Medulla oblongata (tissue), 1 donor: ENCODE measurements at regions not wholly inside any gene's neighbourhood (a gene's known extent, or its start where the extent isn't known, plus 50 kb on each side); places are given as distances from the start of the nearest gene placed in this dataset.

Source experiments
- DNase-seq: peaks from one replicate; pipeline ENCODE4 v3.0.0-alpha.2; 2015; ENCODE audit errors: extremely low spot score

GRCh38 chr19:46944918-46945628 lies 74.6 kb upstream of the NPAS1 start:
- peak; percentile 83 for DNase-seq

GRCh38 chr19:46945694-46946489 lies 73.7 kb upstream of the NPAS1 start:
- DNase-seq, result peak; percentile 65

DNA sequence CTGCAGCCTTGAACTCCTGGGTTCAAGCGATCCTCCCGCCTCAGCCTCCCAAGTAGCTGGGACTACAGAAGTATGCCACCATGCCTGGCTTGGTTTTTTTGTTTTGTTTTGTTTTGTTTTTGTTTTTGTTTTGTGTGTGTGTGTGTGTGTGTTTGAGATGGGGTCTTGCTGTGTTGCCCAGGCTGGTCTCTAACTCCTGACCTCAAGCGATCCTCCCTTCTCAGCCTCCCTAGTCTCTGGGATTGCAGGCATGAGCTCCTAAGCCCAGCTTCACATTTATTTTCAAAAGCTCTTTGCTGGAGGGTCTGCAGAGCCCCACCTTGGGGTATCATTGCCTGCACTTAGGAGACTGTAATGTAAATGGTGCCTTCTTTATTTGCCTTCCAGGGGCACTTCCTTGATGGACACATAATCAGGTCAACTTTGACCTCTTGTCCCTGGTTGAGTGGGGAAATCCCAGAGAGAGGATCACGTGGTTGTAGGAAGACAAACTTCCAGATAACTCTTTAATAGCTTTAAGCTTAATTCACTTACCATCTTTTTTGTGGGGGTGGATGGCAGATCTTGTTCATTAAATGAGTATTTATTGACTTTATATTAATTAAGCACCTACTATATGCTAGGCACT lies 72.9 kb upstream of the NPAS1 start:
- no peak for DNase-seq

DNA sequence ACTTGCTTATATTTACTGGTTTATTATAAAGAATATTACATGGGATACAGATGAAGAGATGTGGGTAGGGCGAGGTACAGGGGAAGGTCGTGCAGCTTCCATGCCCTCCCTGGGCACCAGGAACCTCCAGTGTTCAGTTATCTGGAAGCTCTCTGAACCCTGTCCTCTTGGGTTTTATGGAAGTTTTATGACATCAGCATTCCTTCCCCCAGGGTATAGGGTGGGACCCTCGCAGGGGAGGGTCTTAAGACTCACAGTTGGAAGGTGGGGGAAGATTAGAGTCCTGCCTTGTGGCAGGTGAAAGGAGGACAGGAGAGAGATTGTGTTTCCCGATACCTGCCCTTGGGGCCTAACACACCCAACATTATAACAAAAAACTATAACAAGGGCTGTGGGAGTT lies 71.8 kb upstream of the NPAS1 start:
- no peak for DNase-seq

GRCh38 chr19:46950526-46951170 lies 69.0 kb upstream of the NPAS1 start:
- no peak for DNase-seq

- DNase-seq, result no peak
These were observed 68.3 kb upstream of the NPAS1 start for GRCh38 chr19:46951171-46951986.

- DNase-seq, result no peak
These were observed 66.8 kb upstream of the NPAS1 start for GRCh38 chr19:46952874-46953273.

- DNase-seq, result no peak
These were observed 65.6 kb upstream of the NPAS1 start for GRCh38 chr19:46953955-46954501.

GRCh38 chr19:46954502-46954992 lies 65.1 kb upstream of the NPAS1 start:
- DNase-seq, result no peak

GRCh38 chr19:46954993-46955812 lies 64.4 kb upstream of the NPAS1 start:
- DNase-seq, result no peak

- no peak for DNase-seq
These were observed 63.7 kb upstream of the NPAS1 start for GRCh38 chr19:46955813-46956371.

- no peak for DNase-seq
These were observed 61.1 kb upstream of the NPAS1 start for GRCh38 chr19:46958532-46958931.

GRCh38 chr19:46959894-46960556 lies 59.6 kb upstream of the NPAS1 start:
- no peak for DNase-seq

DNA sequence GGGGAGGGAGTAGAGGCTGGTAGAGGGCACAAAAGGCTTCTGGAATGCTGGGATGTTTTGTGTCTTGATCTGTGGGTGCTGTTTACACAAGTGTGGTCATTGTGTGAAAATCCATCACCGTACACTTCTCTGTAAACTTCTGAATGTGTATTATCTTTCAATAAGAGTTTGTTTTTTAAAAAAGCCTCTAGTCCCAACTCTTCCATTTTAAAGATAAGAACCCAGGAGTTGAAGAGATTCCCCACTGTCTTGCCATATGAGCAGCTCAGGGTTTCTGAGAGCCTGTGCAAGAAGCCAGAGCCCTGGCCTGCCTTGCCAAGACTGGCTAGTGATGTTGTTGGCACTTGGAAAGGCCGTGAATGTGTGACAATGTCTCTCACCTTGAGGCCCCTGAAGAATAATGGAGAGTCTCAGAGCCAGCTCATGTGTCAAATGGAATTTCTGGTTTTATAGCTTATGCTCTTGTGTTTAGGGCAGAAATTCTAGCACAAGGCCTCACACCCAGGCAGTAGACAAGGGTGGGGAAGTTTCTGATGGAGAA lies 57.5 kb upstream of the NPAS1 start:
- no peak for DNase-seq

DNA sequence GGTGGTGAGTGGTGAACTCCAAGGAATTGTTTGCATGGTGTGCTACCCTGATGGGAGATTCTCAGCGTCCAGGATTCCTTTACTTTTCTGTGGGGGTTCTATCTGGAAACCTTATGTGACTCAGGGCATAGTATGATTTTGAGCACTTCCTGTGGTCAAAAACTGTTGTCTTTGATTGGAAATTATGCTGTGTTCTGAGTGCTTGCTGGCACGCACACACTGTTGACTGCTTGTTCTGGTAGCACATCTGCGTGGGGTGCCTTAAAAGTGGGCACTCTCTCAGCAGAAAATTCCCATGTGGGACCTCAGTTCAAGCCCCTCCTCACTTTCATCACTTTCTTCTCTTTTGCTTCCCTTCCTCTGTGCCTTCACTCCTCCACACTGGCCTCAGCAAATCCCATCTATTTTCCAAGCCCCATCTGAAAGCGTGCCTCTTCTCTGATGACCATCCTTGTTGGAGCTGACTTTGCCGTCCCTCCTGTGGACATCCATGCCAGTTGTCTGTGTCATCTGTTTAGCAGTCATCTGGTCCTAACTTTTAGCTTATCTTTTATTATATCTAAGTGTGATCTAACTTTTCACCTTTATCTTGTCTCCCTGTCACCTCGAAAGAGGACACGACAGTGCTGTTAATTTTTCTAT lies 56.4 kb upstream of the NPAS1 start:
- no peak for DNase-seq

- DNase-seq, result peak; percentile 49
These were observed 52.0 kb upstream of the NPAS1 start for GRCh38 chr19:46967578-46968032.
